ENCODE measurements at regions not wholly inside any gene's neighbourhood (a gene's known extent, or its start where the extent isn't known, plus 50 kb on each side); places are given as distances from the start of the nearest gene placed in this dataset.

DNA sequence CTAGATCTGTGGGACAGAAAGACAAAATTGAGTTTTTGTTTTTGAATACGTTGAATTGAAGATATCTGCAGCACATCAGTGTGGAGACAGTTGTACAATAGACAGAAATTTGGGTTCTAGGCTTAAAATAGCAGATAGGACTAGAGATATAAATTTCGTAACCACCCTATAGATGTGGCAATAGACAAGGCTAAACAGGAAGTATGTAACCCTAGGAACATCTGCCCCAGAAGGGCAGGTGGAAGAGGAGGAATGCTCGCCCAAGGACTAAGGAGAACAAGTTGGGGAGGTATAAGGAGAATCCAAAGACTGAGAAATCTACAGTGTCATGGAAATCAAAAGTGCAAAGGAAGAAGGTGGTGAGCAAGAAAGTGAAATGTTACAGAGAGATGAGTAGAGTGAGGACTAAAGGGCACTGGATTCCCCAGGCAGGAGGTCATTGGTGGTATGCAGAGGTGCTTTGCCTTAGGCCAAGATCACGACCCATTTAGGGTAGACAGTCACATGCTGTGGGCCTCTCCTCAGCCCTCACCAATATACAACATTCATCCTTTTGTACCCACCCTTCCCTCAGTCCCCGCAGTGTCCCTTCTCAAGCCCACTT lies 109.1 kb upstream of the ELL2 start:
- no peak for TF ChIP-seq CTCF (IDR thresholded peaks at IDR 0.05; ENCODE audit: extremely low read depth in 1 of 2, insufficient read depth in 1 of 2, low read depth in 1 of 2, low read length in 2 of 2)
- no peak for TF ChIP-seq EZH2 (IDR thresholded peaks at IDR 0.05; ENCODE audit: borderline replicate concordance, low read depth, low read length, severe bottlenecking)
